GM12875 (cell line): ENCODE measurements at regions not wholly inside any gene's neighbourhood (a gene's known extent, or its start where the extent isn't known, plus 50 kb on each side); places are given as distances from the start of the nearest gene placed in this dataset.

Experiments used
- H3K4me3 ChIP-seq: one replicate; pipeline ENCODE4 v1.5.1; 2011; ENCODE audit warnings: low read depth, low read length, control low read depth
- TF ChIP-seq, protein P1 (sequence below): IDR thresholded peaks from 2 replicates; pipeline ENCODE4 v1.5.1; 2011; ENCODE audit warnings: low read depth, mild to moderate bottlenecking, control low read depth, inconsistent platforms, low read length, moderate library complexity, borderline replicate concordance; ENCODE audit not compliant: insufficient read depth

DNA sequence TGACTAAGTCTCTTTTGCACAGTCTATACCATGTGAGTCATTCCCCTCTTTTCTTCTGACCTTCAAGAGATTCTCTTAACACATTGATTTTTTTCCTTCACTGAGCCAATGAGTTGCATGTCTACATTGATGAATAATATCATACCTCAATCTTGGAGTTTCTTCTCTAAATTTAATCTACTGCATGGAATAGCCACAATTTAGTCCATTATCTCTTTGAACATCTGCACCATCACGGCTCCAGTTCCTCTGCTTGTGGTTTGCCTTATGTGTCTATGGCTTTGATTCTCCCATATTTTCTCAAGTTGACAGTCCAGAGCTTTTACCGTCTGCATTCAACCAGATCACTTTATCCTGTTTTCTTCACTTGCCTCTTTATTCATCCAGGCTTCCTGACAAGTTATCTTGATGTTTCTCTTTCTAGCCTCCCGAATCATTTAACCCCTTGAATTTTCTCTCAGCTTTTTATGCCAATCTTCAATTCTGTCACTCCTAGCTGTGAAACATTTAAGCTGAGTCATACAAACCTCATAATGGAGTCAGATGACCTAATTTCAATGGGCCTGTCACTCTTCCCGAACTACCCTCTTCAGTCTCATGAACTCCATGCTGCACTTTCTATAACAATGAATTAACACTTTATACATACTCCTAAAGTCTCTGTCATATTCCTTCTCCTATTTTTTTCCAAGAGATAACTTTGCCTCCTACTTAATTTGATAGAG is 222.3 kb downstream of the CPE start:
- no peak overlapping the region for H3K4me3 ChIP-seq
- TF ChIP-seq, protein P1, sequence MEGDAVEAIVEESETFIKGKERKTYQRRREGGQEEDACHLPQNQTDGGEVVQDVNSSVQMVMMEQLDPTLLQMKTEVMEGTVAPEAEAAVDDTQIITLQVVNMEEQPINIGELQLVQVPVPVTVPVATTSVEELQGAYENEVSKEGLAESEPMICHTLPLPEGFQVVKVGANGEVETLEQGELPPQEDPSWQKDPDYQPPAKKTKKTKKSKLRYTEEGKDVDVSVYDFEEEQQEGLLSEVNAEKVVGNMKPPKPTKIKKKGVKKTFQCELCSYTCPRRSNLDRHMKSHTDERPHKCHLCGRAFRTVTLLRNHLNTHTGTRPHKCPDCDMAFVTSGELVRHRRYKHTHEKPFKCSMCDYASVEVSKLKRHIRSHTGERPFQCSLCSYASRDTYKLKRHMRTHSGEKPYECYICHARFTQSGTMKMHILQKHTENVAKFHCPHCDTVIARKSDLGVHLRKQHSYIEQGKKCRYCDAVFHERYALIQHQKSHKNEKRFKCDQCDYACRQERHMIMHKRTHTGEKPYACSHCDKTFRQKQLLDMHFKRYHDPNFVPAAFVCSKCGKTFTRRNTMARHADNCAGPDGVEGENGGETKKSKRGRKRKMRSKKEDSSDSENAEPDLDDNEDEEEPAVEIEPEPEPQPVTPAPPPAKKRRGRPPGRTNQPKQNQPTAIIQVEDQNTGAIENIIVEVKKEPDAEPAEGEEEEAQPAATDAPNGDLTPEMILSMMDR, result no peak

DNA sequence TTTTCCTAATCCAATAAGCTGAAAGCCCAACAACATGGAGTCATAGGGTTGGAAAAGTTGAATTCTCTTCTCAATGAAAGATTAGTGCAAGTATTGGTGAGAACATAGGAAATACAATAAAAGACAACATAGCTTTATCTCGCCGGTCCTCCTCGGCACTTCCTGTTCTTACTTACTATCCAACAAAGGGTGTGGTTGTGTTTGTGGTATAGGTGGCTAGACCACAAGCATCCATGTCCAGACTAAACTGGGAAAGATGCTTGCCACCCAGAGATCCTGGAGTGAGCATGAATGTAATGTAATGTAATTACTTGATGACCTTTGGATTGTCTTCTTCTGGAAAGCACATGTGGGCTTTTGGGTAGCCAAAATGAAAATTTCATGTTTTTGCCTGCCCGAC is 223.8 kb downstream of the CPE start:
- no peak overlapping the region for H3K4me3 ChIP-seq

DNA sequence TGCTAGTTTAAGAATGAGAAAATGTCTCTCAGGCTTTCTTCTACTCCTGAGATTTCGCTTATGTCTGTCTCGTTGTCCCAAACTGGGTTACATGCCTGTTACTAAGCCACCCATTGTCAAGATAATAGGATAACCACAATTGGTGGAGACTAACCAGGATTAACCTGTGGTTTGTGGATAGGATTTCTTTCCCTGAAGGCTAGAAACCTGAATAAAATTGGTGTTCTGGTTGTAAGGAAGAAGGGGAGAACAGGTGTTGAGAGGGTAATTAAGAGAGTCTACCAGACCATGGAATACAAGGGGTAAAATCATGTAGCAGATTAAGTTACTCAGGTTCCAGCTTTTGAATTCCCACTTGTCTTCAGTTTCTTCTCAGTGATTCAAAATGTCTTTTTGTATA is 225.4 kb downstream of the CPE start:
- H3K4me3 ChIP-seq, result no peak overlapping the region
- TF ChIP-seq, protein P1, result no peak

More for the DNA sequence above, 223.8 kb downstream of the CPE start:
- TF ChIP-seq, protein P1, result no peak

DNA sequence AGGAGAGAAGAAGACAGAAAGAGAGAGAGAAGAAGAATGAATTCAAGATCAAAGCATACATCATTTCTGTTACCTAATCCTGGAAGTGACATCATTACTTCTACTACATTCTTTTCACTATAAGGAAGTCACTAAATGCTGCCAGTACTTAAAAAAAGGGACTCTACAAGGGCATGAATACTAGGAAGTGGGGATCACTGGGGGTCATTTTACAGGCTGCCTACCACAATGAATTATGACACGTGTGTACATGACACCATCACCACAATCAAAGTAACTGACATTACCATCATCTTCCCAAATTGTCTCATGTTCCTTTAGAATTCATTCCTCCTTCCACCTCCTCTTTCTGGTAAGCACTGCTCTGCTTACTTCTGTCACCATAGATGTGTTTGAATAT is 227.0 kb downstream of the CPE start:
- H3K4me3 ChIP-seq, result no peak overlapping the region
- TF ChIP-seq, protein P1, result no peak

DNA sequence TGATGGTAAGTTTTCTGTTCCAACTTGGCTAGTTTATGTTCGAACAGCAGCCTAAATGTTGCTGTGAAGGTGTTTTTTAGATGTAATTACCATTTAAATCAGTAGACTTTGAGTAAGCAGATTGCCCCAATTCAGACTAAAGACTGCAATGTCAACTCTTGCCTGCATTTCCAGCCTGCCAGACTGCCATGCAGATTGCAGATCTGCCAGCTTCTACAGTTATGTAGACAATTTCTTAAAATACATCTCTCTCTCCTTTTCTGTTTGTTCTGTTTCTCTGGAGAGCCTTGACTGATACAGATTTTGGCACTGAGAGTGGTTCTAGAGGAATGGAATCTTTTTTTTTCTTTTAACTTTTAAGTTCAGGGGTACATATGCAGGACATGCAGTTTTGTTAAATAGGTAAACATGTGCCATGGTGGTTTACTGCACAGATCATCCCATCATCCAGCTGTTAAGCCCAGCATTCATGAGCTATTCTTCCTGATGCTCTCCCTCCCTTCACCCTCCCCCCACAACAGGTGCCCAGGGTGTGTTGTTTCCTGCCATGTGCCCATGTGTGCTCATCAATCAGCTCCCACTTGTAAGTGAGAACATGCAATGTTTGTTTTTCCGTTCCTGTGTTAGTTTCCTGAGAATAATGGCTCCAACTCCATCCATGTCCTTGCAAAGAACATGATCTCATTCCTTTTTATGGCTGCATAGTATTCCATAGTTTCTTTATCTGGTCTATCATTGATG is 227.8 kb downstream of the CPE start:
- TF ChIP-seq, protein P1, result no peak
- no peak overlapping the region for H3K4me3 ChIP-seq

DNA sequence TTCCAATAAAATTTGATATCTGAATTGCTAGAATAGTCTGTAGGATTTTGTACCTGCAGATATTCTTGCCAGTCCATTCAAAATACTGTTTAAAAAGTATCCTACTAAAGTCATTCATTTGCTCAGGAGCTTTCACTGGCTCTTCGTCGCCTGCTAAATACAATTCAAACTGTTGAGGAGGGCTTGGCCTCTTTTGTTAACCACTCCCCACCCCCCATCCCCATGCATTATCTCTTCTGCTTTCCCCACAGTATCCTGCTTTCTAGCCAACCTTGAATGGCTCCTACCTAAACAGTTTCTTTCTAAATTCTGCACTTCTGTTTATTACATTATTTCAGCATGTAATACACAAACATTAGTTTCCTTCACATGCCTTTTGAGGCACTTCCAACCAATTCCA is 230.8 kb downstream of the CPE start:
- H3K4me3 ChIP-seq, result no peak overlapping the region
- TF ChIP-seq, protein P1, result no peak
